HL-60 (cell line): ENCODE measurements at regions not wholly inside any gene's neighbourhood (a gene's known extent, or its start where the extent isn't known, plus 50 kb on each side); places are given as distances from the start of the nearest gene placed in this dataset.

Experiments
- GABPA ChIP-seq: IDR thresholded peaks from 2 replicates; pipeline ENCODE4 v1.6.1; 2012; ENCODE audit warnings: low read depth
- POLR2AphosphoS5 ChIP-seq: IDR thresholded peaks from 2 replicates; pipeline ENCODE4 v1.6.1; 2012; ENCODE audit warnings: low read depth
- TF ChIP-seq, protein P1 (sequence below): IDR thresholded peaks from one replicate; pipeline ENCODE4 v1.5.1; 2011; ENCODE audit warnings: low read length, control low read depth, inconsistent platforms; ENCODE audit not compliant: insufficient read depth

DNA sequence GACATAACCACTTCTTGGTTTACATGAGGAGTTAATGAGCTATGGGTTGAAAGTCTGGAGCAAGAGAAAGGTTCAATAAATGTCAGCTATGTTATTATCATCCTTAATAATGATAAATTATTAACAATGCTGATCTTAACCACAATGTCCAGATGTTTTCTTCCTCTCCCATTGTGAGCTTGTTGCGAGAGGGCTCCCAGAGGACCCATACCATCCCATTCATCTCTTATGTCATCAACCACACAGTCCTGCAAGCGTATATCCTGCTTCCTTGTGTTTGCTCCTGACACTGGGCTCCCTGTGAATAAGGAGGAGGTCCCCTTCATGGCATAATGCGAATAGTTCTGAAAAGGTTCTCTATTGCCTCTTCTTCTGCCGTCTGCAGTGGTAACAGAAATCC, 266.8 kb downstream of the TLE3 start:
- TF ChIP-seq, protein P1, sequence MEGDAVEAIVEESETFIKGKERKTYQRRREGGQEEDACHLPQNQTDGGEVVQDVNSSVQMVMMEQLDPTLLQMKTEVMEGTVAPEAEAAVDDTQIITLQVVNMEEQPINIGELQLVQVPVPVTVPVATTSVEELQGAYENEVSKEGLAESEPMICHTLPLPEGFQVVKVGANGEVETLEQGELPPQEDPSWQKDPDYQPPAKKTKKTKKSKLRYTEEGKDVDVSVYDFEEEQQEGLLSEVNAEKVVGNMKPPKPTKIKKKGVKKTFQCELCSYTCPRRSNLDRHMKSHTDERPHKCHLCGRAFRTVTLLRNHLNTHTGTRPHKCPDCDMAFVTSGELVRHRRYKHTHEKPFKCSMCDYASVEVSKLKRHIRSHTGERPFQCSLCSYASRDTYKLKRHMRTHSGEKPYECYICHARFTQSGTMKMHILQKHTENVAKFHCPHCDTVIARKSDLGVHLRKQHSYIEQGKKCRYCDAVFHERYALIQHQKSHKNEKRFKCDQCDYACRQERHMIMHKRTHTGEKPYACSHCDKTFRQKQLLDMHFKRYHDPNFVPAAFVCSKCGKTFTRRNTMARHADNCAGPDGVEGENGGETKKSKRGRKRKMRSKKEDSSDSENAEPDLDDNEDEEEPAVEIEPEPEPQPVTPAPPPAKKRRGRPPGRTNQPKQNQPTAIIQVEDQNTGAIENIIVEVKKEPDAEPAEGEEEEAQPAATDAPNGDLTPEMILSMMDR, result no peak
- TF ChIP-seq GABPA (no peak), POLR2AphosphoS5 (no peak)
